ENCODE measurements at regions not wholly inside any gene's neighbourhood (a gene's known extent, or its start where the extent isn't known, plus 50 kb on each side); places are given as distances from the start of the nearest gene placed in this dataset.
"Not testable (repeated sequence)": the region's sequence is repeated elsewhere in the genome, so short reads cannot be mapped to it uniquely, and the experiment has no call there.

GRCh38 chr10:53325066-53325465, 552.5 kb upstream of the MBL2 start:
- no peak for DNase-seq

GRCh38 chr10:53315709-53316108, 543.1 kb upstream of the MBL2 start:
- no peak for DNase-seq

GRCh38 chr10:53314876-53315275, 542.3 kb upstream of the MBL2 start:
- DNase-seq: no peak

- no peak for DNase-seq
Observed at GRCh38 chr10:53298443-53298842, 525.9 kb upstream of the MBL2 start.

GRCh38 chr10:53284615-53285182, 512.1 kb upstream of the MBL2 start:
- DNase-seq: no peak

- no peak for DNase-seq
Observed at GRCh38 chr10:53276797-53277196, 504.2 kb upstream of the MBL2 start.

GRCh38 chr10:53269482-53269881, 496.9 kb upstream of the MBL2 start:
- DNase-seq: no peak

GRCh38 chr10:53260213-53260612, 487.6 kb upstream of the MBL2 start:
- no peak for DNase-seq

- DNase-seq: no peak
Observed at GRCh38 chr10:53256623-53257022, 484.0 kb upstream of the MBL2 start.

- no peak for DNase-seq
Observed at GRCh38 chr10:53255661-53256205, 483.1 kb upstream of the MBL2 start.

GRCh38 chr10:53253221-53253620, 480.6 kb upstream of the MBL2 start:
- no peak for DNase-seq

- DNase-seq: no peak
Observed at GRCh38 chr10:53239873-53240272, 467.3 kb upstream of the MBL2 start.

GRCh38 chr10:53236941-53237340, 464.4 kb upstream of the MBL2 start:
- no peak for DNase-seq

GRCh38 chr10:53233749-53234148, 461.2 kb upstream of the MBL2 start:
- DNase-seq: no peak

GRCh38 chr10:53230651-53231050, 458.1 kb upstream of the MBL2 start:
- DNase-seq: no peak

- DNase-seq: no peak
Observed at GRCh38 chr10:53223851-53224250, 451.3 kb upstream of the MBL2 start.

GRCh38 chr10:53222806-53223205, 450.2 kb upstream of the MBL2 start:
- no peak for DNase-seq

- DNase-seq: peak in 1 of 2 experiments; percentile 19
Observed at GRCh38 chr10:53209944-53210611, 437.5 kb upstream of the MBL2 start.

GRCh38 chr10:53183733-53184132, 411.1 kb upstream of the MBL2 start:
- no peak for DNase-seq

- DNase-seq: no peak
Observed at GRCh38 chr10:53177468-53177867, 404.9 kb upstream of the MBL2 start.

- no peak for DNase-seq
Observed at GRCh38 chr10:53166325-53166724, 393.7 kb upstream of the MBL2 start.

- no peak for DNase-seq
Observed at GRCh38 chr10:53162856-53163255, 390.3 kb upstream of the MBL2 start.

- no peak for DNase-seq
Observed at GRCh38 chr10:53161231-53161630, 388.6 kb upstream of the MBL2 start.

GRCh38 chr10:53155674-53156073, 383.1 kb upstream of the MBL2 start:
- DNase-seq: not testable (repeated sequence)

GRCh38 chr10:53153831-53154230, 381.2 kb upstream of the MBL2 start:
- no peak for DNase-seq

Data from AML-193 (cell line).